COLO668 (cell line): ENCODE measurements at regions not wholly inside any gene's neighbourhood (a gene's known extent, or its start where the extent isn't known, plus 50 kb on each side); places are given as distances from the start of the nearest gene placed in this dataset.

Experiments used
- DNase-seq: peaks from one replicate; lab custom pipeline; 2025; ENCODE audit not compliant: unreplicated experiment; lab: John Stamatoyannopoulos, UW

- DNase-seq = no peak
These were observed 903.1 kb downstream of the BCL11B start for GRCh38 chr14:98368916-98369315.

- DNase-seq = no peak
These were observed 902.7 kb downstream of the BCL11B start for GRCh38 chr14:98369344-98369743.

DNA sequence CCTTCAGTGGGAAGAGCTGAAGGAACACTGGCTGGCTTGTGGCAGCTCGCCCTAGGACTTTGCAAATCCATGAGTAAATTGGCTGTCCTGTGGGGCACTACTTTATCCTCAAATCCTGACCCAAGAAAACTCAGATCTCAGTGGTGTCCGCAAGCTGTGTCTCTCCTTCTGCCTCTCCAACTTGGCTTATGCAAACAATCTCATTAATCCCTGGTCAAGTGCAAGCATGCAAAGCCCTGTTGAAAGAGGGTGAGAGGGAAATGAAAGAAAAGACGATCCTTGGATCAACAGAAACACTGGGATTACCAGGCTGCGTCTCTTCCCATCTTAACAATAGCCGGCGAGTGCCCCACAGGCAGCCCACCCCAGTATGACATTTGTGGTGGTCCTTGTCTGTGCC is 901.6 kb downstream of the BCL11B start:
- no peak for DNase-seq

DNA sequence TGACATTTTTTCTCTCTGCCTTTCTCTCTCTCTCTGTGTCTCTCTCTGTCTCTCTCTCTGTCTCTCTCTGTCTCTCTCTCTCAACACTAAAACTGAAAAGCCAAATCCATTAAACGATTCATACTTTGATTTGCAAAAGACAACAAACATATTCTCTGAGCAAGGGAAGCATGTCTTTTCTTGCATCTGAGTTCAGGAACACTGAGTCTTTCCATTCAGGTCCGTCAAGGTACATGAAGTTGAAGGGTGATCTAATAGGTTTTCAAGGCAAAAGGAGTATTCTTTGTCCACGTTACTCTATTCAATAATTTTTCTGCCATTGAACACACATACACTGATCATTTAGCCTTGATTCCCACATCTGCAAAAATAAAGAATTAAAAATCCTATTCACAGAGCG is 900.9 kb downstream of the BCL11B start:
- no peak for DNase-seq

DNA sequence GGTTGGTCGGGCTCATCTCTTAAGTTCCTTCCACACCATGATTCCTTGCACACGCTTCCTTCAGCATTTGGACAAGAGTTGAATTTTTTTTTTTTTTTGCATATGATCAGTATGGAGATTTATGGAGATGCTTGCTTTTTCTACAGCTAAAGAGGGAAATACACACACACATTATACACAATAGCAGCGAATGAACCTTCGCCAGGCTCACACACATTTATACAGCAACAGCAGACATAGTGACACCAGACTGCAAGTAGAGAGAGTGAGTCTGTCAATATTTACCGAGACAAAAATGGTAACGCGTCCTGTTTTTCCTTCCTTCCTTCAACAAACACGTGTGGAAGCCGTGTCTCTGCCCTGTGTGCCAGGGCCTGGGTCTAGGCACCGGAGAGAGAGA is 897.9 kb downstream of the BCL11B start:
- DNase-seq = no peak

DNA sequence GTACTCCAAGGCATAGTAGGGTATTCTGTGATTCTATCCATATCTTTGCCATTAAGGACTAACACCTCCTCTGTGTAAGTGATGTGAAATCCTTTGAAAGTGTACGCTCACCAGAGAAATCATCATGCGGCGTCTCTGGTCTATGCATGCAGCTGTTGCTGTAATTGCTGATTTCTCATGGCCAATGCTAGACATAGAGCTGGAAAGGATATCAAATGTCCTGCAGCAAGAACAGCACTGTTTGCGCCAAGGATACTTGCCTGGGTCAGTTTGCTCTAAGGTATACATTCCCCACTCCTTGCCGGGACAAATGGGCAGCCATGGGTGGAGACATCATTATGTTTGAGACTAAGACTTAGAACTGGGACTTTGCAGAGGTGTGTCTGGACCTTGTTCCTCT is 896.4 kb downstream of the BCL11B start:
- no peak for DNase-seq

GRCh38 chr14:98379830-98380229 is 892.2 kb downstream of the BCL11B start:
- no peak for DNase-seq

GRCh38 chr14:98382662-98383061 is 889.3 kb downstream of the BCL11B start:
- DNase-seq = no peak

GRCh38 chr14:98385851-98386250 is 886.1 kb downstream of the BCL11B start:
- DNase-seq = no peak

- DNase-seq = no peak
These were observed 880.9 kb downstream of the BCL11B start for GRCh38 chr14:98391061-98391460.

DNA sequence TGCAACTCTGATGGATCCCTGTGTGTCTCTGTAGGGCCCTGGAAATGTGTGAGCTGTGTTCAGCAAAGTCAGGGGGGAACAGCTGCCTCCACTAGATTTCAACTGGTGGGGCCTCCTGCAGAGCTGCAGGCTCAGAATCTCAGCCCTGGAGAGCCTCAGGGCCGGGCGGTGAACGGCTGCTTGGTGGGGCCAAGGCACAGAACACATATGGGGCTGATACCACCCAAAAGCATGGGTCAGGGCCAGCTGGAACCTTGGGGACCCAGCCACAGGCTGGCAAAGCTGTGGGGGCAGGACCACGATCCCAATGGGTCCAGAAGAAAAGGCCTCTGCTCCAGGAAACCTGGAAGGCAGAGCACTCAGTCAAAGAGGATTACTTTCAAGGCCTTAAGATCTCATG is 878.5 kb downstream of the BCL11B start:
- DNase-seq = no peak

- DNase-seq = no peak
These were observed 867.2 kb downstream of the BCL11B start for GRCh38 chr14:98404811-98405210.

- DNase-seq = no peak
These were observed 863.9 kb downstream of the BCL11B start for GRCh38 chr14:98408024-98408555.

DNA sequence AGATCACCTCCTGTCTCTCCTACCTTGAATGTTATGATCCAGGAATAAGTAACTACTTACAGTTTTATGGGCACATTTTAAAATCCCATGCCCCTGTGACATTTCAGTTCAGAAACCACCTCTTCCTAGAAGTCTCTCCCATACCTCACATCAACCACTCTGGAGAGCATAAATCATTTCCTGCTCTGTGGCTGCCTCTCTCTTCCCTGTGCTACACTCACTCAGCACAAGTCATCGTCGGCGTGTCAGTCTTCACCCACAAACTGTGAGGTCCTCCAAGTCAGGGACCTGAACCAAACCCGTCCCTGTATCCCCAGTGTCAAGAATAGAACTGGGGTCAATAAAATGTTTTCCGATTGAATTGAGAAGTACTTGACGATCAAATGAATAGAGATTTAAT is 863.3 kb downstream of the BCL11B start:
- DNase-seq = no peak

- DNase-seq = no peak
These were observed 860.8 kb downstream of the BCL11B start for GRCh38 chr14:98411154-98411553.

GRCh38 chr14:98412431-98412830 is 859.6 kb downstream of the BCL11B start:
- DNase-seq = no peak

DNA sequence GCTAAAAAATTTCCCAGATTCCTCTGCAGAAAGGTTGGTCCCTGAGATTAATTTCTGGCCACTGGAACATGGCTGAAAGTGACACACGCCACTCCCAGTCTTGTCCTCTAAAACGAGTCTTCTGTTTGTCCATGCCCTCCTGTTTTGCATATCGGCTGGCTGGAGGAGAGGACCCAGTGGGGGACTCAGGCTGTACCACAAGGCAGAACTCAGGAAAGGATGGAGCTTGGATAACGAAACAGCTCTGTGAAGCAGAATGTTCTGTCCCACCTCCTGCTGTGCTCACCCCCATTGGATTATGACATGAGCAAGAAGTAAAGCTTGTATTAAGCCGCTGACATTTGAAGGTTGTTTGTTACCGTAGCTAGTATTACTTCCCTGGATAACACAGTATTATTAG is 856.2 kb downstream of the BCL11B start:
- DNase-seq = no peak

DNA sequence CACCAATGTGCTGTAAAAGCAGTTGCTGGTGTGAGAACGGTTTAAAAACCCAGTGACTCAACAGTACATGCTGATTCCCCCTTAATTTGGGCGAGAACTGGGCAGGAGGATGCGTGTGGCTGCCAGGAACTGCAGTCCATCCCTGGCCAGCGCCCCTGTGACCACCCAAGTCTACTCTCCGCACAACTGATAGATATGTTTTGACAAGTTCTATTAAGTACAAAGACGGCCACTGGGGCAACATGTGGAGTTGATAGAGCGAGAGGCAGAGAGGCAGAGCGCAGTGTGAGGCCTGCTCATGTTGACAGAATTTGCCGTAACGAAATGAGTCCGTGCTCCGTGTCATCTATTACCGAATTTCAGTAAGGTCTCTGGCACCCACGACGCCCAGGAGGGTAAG is 855.0 kb downstream of the BCL11B start:
- no peak for DNase-seq

- no peak for DNase-seq
These were observed 843.5 kb downstream of the BCL11B start for GRCh38 chr14:98428483-98428994.

GRCh38 chr14:98433436-98433835 is 838.6 kb downstream of the BCL11B start:
- no peak for DNase-seq

GRCh38 chr14:98437113-98437512 is 834.9 kb downstream of the BCL11B start:
- DNase-seq = no peak

- no peak for DNase-seq
These were observed 827.9 kb downstream of the BCL11B start for GRCh38 chr14:98444077-98444476.

DNA sequence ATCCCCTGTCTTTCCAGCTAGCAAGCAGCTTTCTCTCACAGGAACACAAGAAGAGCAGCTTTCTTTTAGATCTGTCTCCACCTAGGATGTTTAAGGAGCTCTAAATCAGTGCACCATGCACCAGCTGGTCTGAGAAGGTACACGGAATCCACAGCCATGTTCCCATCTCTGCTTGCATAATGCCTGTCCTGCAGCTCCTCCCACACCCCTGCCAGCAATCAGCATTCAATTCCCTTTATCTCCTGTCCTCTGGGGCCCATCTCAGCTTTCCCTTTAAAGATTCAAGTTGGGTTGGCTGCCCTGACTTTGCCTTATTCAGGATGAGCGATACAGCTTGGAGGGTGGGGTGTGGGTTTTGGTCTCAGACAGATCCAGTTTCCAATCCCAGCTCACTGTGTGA is 826.3 kb downstream of the BCL11B start:
- no peak for DNase-seq

DNA sequence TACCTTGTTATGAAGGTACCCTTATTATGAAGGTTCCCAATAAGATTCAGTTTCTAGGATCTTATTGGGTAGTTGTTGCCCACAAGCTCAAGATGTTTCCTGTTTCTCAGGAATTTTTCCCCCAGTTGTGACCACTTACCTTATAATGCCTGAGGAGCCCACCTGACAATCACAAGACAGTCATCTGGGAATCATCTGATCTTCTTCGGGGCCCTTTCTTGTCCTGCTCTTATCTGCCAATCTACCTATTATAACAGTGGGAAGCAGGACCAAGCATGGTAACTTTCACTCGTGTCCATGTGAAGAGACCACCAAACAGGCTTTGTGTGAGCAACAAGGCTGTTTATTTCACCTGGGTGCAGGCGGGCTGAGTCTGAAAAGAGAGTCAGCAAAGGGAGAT is 825.5 kb downstream of the BCL11B start:
- no peak for DNase-seq
